Heart right ventricle (tissue), 16 donors: ENCODE measurements at regions not wholly inside any gene's neighbourhood (a gene's known extent, or its start where the extent isn't known, plus 50 kb on each side); places are given as distances from the start of the nearest gene placed in this dataset.

Experiments used
- ATAC-seq, 8 donors: fragments of 200-7000 bp; cut with Tn5 transposase; one replicate each; pipeline ENCODE4 v1.9.1; 2020; ENCODE audit warnings: mild to moderate bottlenecking in 8 of 8, moderate library complexity in 8 of 8, moderate number of reproducible peaks in 1 of 8
- DNase-seq, 2 donors: peaks; one replicate each; pipeline ENCODE4 v3.0.0-alpha.2; 2020
- H3K27ac ChIP-seq, 10 donors: fragments of 200-600 bp; sonication (generic) in 2 of 10; one replicate each; pipeline versions ENCODE4 v1.5.0 to v1.8.0; 2020 to 2022; ENCODE audit warnings: mild to moderate bottlenecking in 3 of 10
- H3K27me3 ChIP-seq, 7 donors: fragments of 200-600 bp; one replicate each; pipeline ENCODE4 v1.8.0; 2021 to 2022; ENCODE audit warnings: mild to moderate bottlenecking in 2 of 7
- H3K36me3 ChIP-seq, 9 donors: fragments of 200-600 bp; sonication (generic) in 1 of 9; one replicate each; pipeline versions ENCODE4 v1.5.0 to v1.8.0; 2020 to 2022; ENCODE audit warnings: mild to moderate bottlenecking in 2 of 9
- H3K4me1 ChIP-seq, 9 donors: fragments of 200-600 bp; sonication (generic) in 1 of 9; one replicate each; pipeline versions ENCODE4 v1.5.0 to v1.8.0; 2020 to 2022; ENCODE audit warnings: mild to moderate bottlenecking in 4 of 9
- H3K4me3 ChIP-seq, 10 donors: fragments of 200-600 bp; sonication (generic) in 2 of 10; one replicate each; pipeline versions ENCODE4 v1.5.0 to v1.8.0; 2020 to 2022; ENCODE audit warnings: mild to moderate bottlenecking in 7 of 10, moderate library complexity in 2 of 10
- H3K9me3 ChIP-seq, 11 donors: fragments of 200-600 bp in 10 of 11; sonication (generic) in 2 of 11; one replicate each; pipeline versions ENCODE4 v1.5.0 to v1.8.0; 2013 to 2022; ENCODE audit warnings: mild to moderate bottlenecking in 2 of 11, control low read depth in 1 of 11, moderate library complexity in 1 of 11
- CTCF ChIP-seq, 9 donors: fragments of 200-600 bp; sonication (generic) in 2 of 9; IDR thresholded peaks; one replicate each; pipeline versions ENCODE4 v1.5.0 to v1.8.0; 2021 to 2022; ENCODE audit warnings: antibody characterized with exemption in 9 of 9, mild to moderate bottlenecking in 5 of 9, moderate library complexity in 1 of 9
- WGBS, 2 donors: extraction: QIAGEN DNeasy Blood & Tissue Kit; methylation state at CpG; one replicate each; pipeline ENCODE4 v1.1.7; 2013; ENCODE audit warnings: inconsistent platforms in 1 of 2; 5-methylcytosine and 5-hydroxymethylcytosine counted together
- intact Hi-C, 10 donors: fragments of 100-400 bp; cut with DNase I; formaldehyde crosslinking; loops; one replicate each; pipeline versions ENCODE4 v1.11.1 to v1.14.2; 2022
- donor health status: Arrhythmogenic right ventricular cardiomyopathy.
- donor health status: ischemic (EF 13 %, LVEDD 7.1; RV severe dilation, severe dysfunction).
- donor health status: healthy with polysubstance abuse.
- donor health status: DM: no; HTN: yes; CAD: no.
- donor health status: DM: no; HTN: no; CAD: no.
- donor health status: ischemic (EF 25% LVEDD 6.9; RV normal size, moderate dysfunction).
- donor health status: ischemic (EF 25% LVEDD 5.7; RV mildly dilated, moderate dysfunction).
- donor health status: healthy.
- donor health status: DM: yes; HTN: yes; CAD: no.
- donor health status: Ischemic cardiomyopathy.
- donor health status: ischemic (EF 35%, LVEDD 5.7; RV mildly dilated, moderate dysfunction).
- donor health status: nonischemic (EF 11% LVEDD 7.7; RV severe dilation, severe dysfunction).
- donor health status: DM: yes; HTN: yes; CAD: no.
- donor health status: PGD.
- donor health status: ischemic (EF 29% LVEDD 5.4; RV normal size, mild dysfunction).
- donor health status: nonischemic (EF 23%, LVEDD 6.1; RV moderate dilation, normal function).

- no peak for TF ChIP-seq CTCF (IDR thresholded peaks at IDR 0.05)
- no peak for DNase-seq
- ATAC-seq = no peak
- Histone ChIP-seq H3K27me3 (peaks cover 0 to 3% (median 0%) of the 10 kb centered on the region in 7 donors), H3K27ac (no peak overlapping the region), H3K4me1 (no peaks in the 10 kb centered on the region), H3K4me3 (no peak overlapping the region), H3K9me3 (peaks cover 0 to 13% (median 5%) of the 10 kb centered on the region in 11 donors), H3K36me3 (no peaks in the 10 kb centered on the region)
- 65 to 76% methylated on average over 5 of the region's 5 CpGs for WGBS, 2 donors
- intact Hi-C loops = no loop called here
These were observed 102.1 kb downstream of the S1PR1 start for GRCh38 chr1:101338714-101339430.

DNA sequence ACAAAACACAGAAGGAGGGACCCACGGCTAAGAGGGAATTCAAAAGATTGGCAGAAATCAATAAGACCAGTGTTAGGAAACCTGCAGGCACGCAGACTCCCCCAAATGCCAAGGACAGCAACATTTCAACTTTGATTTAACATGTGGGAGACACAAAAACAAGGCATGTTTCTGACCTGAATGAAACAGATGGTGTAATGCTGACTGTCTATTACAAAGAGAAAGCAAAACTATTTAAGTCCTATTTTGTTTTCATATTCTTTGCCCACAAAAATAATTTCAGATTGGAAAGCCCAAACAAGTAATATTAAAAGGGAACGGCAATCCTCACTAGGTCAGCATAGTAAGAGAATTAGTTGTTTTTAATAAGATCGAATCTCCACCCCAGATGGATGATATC is 107.9 kb downstream of the S1PR1 start:
- no peak for TF ChIP-seq CTCF (IDR thresholded peaks at IDR 0.05)
- no peak for ATAC-seq
- Histone ChIP-seq H3K4me1 (no peaks in the 10 kb centered on the region), H3K4me3 (no peak overlapping the region), H3K9me3 (peaks cover 0 to 3% (median 0%) of the 10 kb centered on the region in 11 donors), H3K27ac (no peak overlapping the region), H3K27me3 (peaks cover 0 to 3% (median 0%) of the 10 kb centered on the region in 7 donors), H3K36me3 (no peaks in the 10 kb centered on the region)
- intact Hi-C loops = no loop called here
- WGBS, 2 donors = 78 to 84% methylated on average over 4 of the region's 4 CpGs
- DNase-seq = no peak

DNA sequence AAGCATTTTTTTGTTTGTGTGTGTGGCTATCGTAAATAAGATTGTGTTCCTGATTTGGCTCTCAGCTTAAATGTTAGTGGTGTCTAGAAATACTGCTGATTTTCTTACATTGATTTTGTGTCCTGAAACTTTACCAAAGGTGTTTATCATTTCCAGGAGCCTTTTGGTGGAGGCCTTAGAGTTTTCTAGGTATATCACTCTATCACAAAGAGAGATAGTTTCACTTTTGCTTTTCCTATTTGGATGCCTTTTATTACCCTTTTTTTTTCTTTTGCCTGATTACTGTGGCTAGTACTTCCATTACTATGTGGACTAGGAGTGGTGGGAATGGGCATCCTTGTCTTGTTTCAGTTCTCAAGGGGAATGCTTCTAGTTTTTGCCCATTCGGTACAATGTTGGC is 109.6 kb downstream of the S1PR1 start:
- Histone ChIP-seq H3K27ac (no peak overlapping the region), H3K4me3 (no peak overlapping the region), H3K9me3 (no peaks in the 10 kb centered on the region), H3K4me1 (no peaks in the 10 kb centered on the region), H3K36me3 (no peaks in the 10 kb centered on the region), H3K27me3 (peaks cover 0 to 3% (median 0%) of the 10 kb centered on the region in 7 donors)
- no peak for ATAC-seq
- 89 to 91% methylated on average over 2 of the region's 2 CpGs for WGBS, 2 donors
- TF ChIP-seq CTCF (IDR thresholded peaks at IDR 0.05) = no peak
- intact Hi-C loops = no loop called here
- no peak for DNase-seq

DNA sequence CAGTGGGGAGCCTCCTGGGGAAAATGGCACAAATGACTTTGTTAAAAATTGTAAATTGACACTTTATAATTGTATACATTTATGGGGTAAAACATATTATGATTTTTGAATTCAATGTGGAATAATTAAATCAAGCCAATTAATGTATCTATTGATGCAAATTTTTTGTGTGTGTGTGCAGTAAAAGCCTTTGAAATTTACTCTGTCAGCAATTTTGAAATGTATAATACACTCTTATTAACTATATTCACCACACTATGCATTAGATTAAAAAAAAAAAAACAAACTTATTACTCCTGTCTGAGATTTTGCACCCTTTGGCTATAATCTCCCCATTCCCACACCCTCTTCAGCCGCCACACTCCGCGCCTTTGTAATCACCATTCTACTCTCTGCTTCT is 119.2 kb downstream of the S1PR1 start:
- Histone ChIP-seq H3K9me3 (no peaks in the 10 kb centered on the region), H3K4me3 (no peak overlapping the region), H3K27ac (no peak overlapping the region), H3K27me3 (peaks cover 0 to 26% (median 0%) of the 10 kb centered on the region in 7 donors), H3K4me1 (no peaks in the 10 kb centered on the region), H3K36me3 (no peaks in the 10 kb centered on the region)
- intact Hi-C loops = loop anchor here in 9 of 10 donors (1.0 to 10.0 kb wide), 10 partner anchors 44 to 441 kb away; no protein-coding TSS in a partner anchor
- ATAC-seq = no peak
- no peak for DNase-seq
- TF ChIP-seq CTCF (IDR thresholded peaks at IDR 0.05) = no peak
- 91 to 93% methylated on average over 3 of the region's 3 CpGs for WGBS, 2 donors
